ENCODE measurements at regions not wholly inside any gene's neighbourhood (a gene's known extent, or its start where the extent isn't known, plus 50 kb on each side); places are given as distances from the start of the nearest gene placed in this dataset.
"Not testable (repeated sequence)": the region's sequence is repeated elsewhere in the genome, so short reads cannot be mapped to it uniquely, and the experiment has no call there.

DNA sequence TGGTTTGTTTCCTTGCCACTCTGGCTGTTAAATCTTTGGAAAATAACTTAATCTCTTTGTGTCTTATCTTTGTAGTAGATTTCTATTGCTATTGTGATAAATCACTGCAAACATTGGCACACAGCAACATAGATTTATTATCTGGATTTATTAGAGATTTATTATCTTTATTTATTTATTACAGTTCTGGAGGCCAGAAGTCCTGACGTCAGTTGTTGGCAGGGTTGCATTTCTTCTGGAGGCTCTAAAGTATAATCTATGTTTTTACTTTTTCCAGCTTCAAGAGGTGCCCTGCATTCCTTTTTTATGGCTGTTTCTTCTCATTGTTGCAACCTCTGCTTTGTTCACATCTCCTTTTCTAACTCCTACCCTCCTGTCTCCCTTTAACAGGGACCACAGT is 542.8 kb downstream of the GRXCR1 start:
- DNase-seq (ENCODE audit: low spot score): no peak

DNA sequence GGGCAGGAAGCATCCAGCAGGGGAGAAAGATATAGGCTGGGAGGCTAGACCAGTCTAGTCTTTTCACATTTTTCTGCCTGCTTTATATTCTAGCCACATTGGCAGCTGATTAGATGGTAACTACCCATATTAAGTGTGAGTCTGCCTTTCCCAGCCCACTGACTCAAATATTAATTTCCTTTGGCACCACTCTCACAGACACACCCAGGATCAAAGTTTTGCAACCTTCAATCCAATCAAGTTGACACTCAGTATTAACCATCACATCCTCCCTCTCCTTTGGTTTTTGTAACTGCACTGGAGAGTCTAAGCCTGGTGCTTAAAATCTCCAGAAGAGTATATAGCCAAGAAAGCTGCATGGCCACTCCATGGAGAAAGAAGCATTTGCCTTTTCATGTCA is 560.4 kb downstream of the GRXCR1 start:
- no peak for DNase-seq (ENCODE audit: low spot score)

DNA sequence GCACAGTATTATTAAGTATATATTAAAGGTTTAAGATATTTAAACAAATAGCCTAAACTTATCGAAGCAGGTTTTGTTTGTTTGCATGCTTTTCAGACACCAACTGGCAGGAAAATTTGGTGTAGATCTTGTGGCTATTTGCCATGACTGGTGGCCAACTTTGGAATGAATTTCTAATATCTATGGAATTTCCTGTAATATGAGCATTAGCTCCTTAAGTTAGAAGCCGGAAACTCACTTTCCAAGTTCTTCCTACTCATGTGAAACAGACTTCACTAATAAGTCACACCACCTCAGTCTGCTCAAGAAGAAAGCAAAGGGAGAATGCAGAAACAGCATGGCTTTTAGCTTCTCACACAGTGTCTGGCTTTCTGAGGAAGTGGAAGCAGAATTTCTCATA is 563.9 kb downstream of the GRXCR1 start:
- DNase-seq (ENCODE audit: low spot score): no peak

DNA sequence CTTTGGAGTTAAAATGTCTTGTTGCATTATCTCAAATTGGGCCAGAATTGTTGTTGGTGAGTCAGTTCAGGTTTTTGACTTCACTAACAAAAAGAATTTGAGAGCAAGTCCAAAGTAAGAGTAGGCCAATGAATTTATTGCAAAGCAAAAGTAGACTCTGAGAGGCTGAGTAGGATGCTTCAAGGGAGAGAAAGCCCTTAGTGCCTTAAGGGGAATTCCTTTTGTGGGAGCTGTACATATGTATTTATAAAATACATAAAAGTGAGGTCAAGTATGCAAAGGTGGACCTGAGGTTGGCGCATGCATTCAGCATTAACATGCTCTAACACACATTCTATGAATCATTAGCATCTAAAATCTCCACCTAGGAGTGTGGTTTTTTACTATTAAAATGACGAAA is 565.4 kb downstream of the GRXCR1 start:
- no peak for DNase-seq (ENCODE audit: low spot score)

DNA sequence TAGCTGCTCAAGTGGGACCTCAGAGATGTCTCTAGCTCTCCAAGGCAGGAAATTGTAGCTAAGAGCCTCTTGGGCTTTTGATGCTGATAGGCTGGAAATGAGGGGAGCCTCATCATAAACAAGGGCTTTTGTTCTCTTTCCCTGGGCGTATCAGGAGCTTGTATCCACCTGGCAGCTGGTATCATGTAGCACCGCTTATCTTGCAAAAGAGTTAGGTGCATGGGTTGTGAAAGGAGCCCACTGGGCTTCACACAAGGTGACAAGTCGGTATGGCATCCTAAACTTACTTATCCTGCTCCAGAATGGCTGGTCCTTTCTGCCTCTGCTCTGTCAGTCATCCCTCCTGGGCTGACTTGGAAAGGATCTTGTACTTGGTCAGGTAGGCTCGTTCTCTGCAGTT is 565.8 kb downstream of the GRXCR1 start:
- no peak for DNase-seq (ENCODE audit: low spot score)

DNA sequence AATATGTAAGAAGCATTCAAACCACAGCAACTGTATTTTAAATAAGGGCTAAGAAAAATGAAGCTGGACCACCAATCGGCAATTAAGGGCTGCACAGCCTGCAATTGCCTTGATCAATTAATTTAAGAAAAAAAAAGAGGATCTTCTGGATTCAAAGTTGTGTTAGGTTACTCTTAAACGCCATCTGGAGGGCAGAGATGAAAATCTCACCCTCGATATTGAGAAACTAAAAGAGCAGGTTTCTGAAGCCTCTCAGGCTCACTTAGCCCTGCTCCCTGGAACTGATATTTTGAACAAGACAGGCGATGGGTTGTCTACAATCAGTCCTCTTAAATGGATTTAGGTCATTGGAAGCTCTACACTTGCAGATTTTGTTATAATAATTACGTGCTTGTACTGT is 579.4 kb downstream of the GRXCR1 start:
- no peak for DNase-seq (ENCODE audit: low spot score)

DNA sequence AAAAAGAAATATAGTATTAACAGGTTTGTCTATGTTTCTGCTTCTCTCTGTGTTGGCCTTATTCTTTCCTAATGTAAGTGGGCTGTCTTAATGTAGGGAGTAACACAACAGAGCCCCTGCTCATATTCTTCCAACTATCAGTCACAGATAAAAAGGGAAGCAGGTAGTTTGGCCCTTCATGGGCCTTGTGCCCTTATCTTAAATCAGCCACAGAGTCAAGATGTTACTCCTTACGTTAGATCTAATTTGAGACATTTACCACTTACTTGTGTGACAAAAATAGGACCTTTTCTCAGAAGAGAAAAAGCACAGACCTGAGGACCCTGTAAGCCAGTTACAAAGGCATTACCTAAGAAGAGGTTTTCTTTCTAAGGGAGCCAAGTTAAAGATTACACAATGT is 589.0 kb downstream of the GRXCR1 start:
- DNase-seq (ENCODE audit: low spot score): no peak

DNA sequence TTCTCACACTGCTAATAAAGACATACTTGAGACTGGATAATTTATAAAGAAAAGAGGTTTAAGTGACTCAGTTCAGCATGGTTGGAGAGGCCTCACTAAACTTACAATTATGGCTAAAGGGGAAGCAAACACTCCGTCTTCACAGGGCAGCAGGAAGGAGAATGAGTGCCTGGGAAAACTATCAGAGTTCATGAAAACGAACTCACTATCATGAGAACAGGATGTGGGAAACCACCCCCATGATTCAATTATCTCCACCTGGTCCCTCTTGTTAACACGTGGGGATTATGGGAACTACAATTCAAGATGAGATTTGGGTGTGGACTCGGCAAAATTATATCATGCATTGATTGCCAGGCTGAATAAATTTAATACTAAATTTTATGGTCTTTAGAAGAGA is 592.7 kb downstream of the GRXCR1 start:
- no peak for DNase-seq (ENCODE audit: low spot score)

DNA sequence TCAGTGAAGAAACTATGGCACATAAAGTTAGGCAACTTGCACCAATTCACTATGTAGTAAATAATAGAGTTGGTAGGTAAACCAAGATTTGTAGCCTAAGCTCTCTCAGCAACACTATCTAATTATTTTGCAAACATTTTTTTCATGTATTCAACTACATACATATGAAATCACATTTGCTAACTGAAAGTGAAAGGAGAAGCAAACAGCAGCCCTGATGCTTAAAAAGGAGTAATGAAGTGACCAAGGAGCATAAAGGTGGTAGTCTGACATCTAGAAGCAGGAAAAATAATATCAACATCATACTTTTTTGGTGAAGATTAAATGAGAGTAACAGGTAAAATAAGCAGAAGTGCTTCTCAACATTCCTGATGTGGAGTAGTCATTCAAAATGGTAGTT is 603.7 kb downstream of the GRXCR1 start:
- DNase-seq (ENCODE audit: low spot score): no peak

DNA sequence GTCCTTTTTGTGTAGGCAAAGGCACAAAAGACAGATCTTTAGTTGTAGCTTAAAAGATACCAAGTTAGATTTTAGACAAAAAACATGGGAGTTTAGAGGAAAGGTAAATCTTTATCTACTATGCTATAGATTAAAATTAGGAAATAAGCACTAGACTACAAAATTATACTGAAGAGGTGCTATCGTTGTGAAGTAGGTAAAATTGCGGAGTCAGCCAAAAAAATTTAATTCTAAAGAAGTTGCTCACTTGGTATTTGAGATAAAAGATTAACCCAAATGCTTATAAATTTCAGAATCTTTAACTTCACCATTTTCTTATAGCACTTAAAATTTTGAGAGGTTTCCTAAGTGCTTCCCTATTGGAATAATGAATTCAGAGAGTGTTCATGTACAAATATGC is 604.1 kb downstream of the GRXCR1 start:
- DNase-seq (ENCODE audit: low spot score): no peak

DNA sequence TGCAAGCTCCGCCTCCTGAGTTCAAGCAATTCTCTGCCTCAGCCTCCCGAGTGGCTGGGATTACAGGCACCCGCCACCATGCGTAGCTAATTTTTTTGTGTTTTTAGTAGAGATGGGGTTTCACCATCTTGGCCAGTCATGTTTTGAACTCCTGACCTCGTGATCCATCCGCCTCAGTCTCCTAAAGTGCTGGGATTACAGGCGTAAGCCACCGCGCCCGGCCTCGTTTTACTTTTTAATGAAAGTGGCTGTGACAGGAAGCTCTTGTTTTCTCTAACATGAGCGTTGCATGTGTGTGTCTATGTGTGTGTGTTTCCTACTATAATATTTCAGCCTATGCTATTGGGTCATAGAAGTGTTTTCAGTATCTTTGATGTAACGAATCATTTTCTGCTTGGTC is 613.3 kb downstream of the GRXCR1 start:
- not testable (repeated sequence) for DNase-seq (ENCODE audit: low spot score)

DNA sequence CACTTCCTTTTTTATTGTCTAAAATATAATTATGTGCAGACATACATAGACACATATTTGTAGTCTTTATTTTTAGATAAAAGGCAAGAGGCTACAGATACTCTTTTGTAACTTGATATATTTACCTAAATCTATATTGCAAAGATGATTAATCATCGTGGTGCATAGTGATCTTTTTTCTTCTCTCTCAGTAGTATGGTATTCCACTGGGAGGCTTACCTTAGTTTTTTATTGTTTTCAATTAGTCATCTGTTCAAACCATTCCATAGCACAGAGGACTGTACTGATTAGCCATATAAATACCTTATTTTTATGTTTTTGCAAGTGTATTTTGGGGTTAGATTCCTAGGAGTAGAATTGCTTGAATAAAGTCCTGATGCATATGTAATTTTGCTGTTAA is 619.7 kb downstream of the GRXCR1 start:
- DNase-seq (ENCODE audit: low spot score): no peak

DNA sequence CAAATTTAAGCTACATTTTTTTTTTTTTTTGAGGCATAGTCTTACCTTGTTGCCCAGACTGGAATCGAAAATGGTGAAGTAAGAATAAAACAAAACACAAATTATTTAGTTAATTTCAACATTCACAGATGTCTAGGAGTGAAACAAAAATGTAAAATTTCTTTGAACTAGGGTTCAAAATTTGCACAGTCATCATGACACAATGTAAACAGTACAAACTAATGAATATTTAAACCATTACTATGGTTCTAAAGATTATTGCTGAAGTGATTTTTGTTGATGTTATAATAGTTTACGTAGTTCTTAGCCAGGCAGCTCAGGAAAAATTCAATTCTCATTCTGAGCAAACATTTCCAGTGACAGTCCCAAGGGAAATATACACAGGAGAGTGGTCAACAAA is 633.1 kb downstream of the GRXCR1 start:
- no peak for DNase-seq (ENCODE audit: low spot score)

DNA sequence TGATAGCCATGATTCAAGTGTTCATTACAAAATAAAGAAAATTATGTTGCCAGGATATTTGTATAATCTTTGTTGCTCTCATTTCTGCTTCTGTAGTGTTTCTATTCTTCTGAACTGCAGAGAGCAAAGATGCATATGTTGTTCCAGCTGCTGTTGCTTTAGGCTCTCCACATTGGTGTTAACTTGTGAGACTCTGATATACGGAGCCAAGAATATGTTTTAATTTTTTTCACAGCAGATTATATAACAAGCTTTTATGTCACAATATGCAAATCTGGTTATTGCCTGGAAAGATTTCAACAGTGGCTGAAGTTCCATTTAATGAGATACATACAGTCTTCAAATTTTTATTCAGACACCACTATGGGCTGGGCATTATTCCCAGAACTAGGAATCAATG is 655.0 kb downstream of the GRXCR1 start:
- DNase-seq (ENCODE audit: low spot score): no peak

DNA sequence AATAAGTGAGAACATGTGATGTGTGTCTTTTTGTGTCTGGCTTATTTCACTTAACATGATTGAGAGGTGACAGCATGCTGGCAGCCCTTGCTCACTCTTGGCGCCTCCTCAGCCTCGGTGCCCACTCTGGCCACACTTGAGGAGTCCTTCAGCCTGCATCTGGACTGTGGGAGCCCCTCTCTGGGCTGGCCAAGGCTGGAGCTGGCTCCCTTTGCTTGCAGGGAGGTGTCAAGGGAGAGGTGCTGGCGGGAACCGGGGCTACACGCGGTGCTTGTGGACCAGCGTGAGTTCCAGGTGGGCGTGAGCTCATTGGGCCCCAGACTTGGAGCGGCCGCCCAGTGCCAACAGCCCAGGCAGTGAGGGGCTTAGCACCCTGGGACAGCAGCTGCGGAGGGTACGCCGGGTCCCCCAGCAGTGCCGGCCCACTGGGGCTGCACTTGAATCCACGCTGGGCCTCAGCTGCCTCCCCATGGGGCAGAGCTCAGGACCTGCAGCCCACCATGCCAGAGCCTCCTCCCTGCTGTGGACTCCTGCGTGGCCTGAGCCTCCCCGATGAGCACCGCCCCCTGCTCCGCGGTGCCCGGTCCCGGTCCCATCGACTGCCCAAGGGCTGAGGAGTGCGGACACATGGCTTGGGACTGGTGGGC is 658.6 kb downstream of the GRXCR1 start:
- DNase-seq (ENCODE audit: low spot score): no peak

DNA sequence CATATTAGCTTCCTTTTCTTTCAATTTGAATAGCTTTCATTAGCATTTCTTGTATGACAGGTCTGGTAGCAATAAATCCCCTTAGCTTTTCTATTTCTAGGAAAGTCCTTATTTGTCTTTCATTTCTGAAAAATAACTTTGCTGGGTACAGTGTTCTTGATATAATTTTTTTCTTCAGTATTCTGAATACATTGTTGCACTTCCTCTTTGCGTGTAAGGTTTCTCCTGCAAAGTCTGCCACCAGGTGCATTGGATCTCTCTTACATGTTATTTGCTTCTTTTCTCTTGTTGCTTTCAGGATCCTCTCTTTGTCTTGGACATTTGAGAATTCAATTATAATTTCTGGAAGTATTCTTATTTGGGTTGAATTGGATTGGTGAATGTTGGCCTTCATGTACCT is 663.7 kb downstream of the GRXCR1 start:
- DNase-seq (ENCODE audit: low spot score): no peak

DNA sequence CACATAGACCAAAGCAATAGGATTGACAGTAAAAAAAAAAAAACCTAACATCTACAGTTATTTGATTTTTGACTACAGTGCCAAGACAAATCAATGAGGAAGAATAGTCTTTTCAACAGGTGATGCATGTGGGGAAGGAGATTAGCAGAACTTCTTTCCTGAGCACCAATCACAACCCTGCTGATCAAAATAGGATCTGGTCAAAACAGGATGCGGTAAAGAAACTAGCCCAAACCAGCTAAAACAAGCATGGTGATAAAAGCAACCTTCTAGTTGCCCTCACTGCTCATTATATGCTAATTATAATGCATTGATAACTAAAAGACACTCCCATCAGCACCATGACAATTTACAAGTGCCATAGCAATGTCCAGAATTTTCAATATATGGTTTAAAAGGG is 667.5 kb downstream of the GRXCR1 start:
- no peak for DNase-seq (ENCODE audit: low spot score)

DNA sequence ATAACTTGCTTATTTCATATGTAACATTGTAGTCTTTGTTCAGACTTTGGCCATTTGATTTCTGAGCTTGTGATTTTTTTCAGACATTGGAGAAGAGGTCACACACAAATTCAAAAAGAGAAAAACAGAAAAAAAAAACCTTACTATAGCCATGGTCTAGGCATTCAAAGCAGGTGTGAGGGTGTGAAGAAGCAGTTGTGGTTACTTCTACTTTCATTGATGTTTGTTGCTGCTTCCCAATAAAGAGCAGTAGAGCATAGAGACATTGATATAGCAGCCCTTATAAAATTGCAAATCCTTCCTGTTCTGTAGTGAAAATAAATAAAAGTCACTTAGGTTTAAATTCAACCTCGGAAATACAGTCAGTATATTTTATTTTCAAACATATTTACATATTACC is 671.6 kb downstream of the GRXCR1 start:
- DNase-seq (ENCODE audit: low spot score): no peak

DNA sequence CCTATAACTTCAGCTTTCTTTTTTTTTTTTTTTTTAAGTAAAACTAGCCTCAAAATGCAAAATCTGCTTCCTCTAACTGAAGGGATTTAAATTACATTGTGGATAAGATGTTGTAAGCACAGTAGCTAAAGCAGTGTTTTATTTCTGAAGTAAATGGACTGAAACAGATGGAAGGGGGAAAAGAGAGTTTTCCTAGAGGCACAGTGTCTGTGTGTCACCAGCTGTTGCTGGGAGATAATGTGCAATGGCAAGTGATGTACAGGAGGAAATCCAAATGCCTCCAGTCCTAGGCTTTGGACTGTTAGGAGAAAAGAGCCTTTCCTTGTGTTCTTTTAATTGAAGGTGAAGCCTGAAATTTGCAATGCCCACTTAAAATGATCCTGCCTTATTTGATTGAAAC is 672.1 kb downstream of the GRXCR1 start:
- no peak for DNase-seq (ENCODE audit: low spot score)

DNA sequence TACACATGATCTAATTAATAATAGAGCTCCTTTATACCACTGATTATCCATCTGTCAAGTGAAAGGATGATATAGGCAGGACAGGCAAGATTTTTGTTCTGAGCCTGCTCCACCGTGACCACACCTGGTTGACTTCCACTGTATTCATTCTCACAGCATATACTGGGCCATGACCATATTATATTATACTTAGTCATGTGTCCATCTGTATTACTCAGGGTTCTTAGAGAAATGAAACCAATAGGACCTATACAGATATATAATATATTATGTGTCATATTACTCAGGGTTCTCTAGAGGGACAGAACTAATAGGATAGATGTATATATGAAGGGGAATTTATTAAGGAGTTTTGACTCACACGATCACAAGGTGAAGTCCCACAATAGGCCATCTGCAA is 675.1 kb downstream of the GRXCR1 start:
- DNase-seq (ENCODE audit: low spot score): no peak

DNA sequence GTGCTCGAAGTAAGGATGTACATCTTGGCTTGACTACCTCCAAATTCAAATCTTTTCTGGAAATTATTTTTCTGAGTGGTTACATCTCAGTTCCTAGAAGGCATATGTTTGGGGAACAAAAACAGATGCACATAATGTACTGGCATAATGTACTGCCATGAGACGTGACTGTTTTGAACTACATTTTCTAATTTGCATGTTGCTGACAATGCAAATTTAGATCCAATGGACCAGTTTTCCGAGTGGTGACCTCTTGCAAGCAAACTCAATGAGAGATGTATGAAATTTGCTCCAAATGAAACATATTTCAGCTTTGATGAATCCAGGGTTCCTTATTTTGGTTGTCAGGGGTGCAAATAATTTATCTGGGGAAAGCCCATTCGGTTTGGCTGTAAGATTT is 694.3 kb downstream of the GRXCR1 start:
- no peak for DNase-seq (ENCODE audit: low spot score)

DNA sequence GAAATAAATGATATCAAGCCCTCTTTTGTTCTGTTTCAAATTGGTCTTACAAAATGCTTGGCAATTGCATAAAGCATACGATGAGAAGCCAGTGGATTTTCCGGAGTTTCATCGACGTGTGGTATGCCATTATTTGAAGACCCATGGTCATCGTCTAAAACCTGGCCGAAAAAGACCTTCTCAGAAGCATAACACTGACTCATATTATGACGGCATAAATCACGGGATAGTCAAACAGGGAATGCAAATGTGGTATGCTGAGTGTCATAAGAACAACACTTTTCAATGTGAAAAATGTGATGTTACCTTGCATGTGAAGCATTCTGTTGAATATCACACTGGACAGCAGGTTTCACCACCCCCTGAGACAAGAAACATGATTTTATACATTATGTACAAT is 695.2 kb downstream of the GRXCR1 start:
- DNase-seq (ENCODE audit: low spot score): no peak

DNA sequence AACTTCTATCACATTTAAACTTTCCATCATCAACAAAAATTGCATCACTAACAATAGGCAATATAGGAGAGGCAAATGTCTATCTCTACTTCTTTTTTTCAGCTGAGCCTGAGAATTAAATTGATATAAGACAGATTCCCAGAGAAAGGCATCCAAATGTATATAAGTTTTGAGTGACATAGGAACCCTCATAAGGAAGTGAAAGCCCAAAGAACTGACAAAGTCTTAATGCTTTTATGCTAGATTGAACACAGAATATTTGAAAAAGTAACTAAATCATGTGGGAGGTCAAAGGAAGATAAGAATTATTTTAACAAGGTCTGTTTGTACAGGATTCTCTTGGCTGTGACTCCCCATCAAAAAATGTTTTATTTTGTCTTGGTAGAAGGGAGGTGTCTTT is 714.9 kb downstream of the GRXCR1 start:
- no peak for DNase-seq (ENCODE audit: low spot score)

DNA sequence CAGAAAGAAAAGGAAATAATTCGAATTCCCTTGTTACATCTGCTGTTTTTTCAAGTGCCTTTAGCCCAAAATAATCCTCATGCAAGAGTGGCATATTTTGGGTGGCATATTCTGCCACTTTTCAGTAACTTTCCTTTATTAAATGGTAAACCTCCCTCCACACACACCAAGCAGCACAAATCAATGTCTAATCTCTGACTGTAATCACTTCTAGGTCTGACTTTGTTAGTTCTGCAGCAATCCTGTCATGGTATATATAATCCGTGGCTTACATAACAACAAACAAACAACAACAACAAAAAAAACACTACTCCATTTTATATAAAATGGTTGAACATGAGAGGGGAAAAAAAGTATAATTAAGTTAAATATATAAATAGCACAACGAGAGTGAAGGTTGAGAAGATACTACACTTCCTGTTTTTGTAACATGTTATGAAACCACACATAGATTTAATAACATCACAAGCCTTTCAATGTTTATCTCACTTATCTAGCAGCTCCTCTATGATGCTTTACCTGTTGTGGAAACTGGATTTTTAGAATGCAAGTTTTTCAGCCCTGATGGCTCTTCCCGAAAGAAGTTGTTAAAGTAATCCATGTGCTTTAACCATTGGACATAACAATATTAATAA is 715.4 kb downstream of the GRXCR1 start:
- no peak for DNase-seq (ENCODE audit: low spot score)

All from ureter (tissue), 1 donor.